G401 (cell line): ENCODE measurements at regions not wholly inside any gene's neighbourhood (a gene's known extent, or its start where the extent isn't known, plus 50 kb on each side); places are given as distances from the start of the nearest gene placed in this dataset.

ENCODE experiments used
- DNase-seq: peaks from one replicate; pipeline ENCODE4 v3.0.0-alpha.2; 2015; ENCODE audit warnings: low spot score
- in situ Hi-C: cut with HindIII; loops from 2 replicates; pipeline ENCODE4 v1.10.0; 2016; ENCODE audit warnings: low sequenced_read_pairs, mixed read lengths

GRCh38 chr12:102735104-102735503 lies 181.9 kb downstream of the PAH start:
- DNase-seq, result no peak
- in situ Hi-C loops, result no loop called here

- in situ Hi-C loops, result no loop called here
- DNase-seq, result no peak
These were observed 186.0 kb downstream of the PAH start for GRCh38 chr12:102730996-102731395.

- in situ Hi-C loops, result no loop called here
- DNase-seq, result no peak
These were observed 188.4 kb downstream of the PAH start for GRCh38 chr12:102728506-102729242.

- in situ Hi-C loops, result no loop called here
- no peak for DNase-seq
These were observed 190.4 kb downstream of the PAH start for GRCh38 chr12:102726686-102727085.

GRCh38 chr12:102722147-102722546 lies 194.9 kb downstream of the PAH start:
- no peak for DNase-seq
- in situ Hi-C loops, result no loop called here

- DNase-seq, result no peak
- in situ Hi-C loops, result no loop called here
These were observed 208.9 kb downstream of the PAH start for GRCh38 chr12:102708108-102708507.

GRCh38 chr12:102702447-102703114 lies 214.5 kb downstream of the PAH start:
- DNase-seq, result peak; percentile 17
- in situ Hi-C loops, result no loop called here

- in situ Hi-C loops, result no loop called here
- no peak for DNase-seq
These were observed 215.7 kb upstream of the IGF1 start for GRCh38 chr12:102696045-102696444.

GRCh38 chr12:102694903-102695302 lies 214.5 kb upstream of the IGF1 start:
- in situ Hi-C loops, result no loop called here
- DNase-seq, result no peak

- in situ Hi-C loops, result no loop called here
- no peak for DNase-seq
These were observed 211.6 kb upstream of the IGF1 start for GRCh38 chr12:102691773-102692555.

GRCh38 chr12:102690253-102690652 lies 209.9 kb upstream of the IGF1 start:
- in situ Hi-C loops, result no loop called here
- no peak for DNase-seq

GRCh38 chr12:102689701-102690100 lies 209.3 kb upstream of the IGF1 start:
- no peak for DNase-seq
- in situ Hi-C loops, result no loop called here

- in situ Hi-C loops, result no loop called here
- DNase-seq, result no peak
These were observed 207.2 kb upstream of the IGF1 start for GRCh38 chr12:102687523-102687922.

- DNase-seq, result no peak
- in situ Hi-C loops, result no loop called here
These were observed 205.5 kb upstream of the IGF1 start for GRCh38 chr12:102685841-102686240.

- in situ Hi-C loops, result no loop called here
- DNase-seq, result no peak
These were observed 204.8 kb upstream of the IGF1 start for GRCh38 chr12:102685172-102685571.

- no peak for DNase-seq
- in situ Hi-C loops, result no loop called here
These were observed 202.3 kb upstream of the IGF1 start for GRCh38 chr12:102682366-102683289.

GRCh38 chr12:102681747-102682146 lies 201.4 kb upstream of the IGF1 start:
- in situ Hi-C loops, result no loop called here
- no peak for DNase-seq

GRCh38 chr12:102681309-102681708 lies 200.9 kb upstream of the IGF1 start:
- no peak for DNase-seq
- in situ Hi-C loops, result no loop called here

- DNase-seq, result no peak
- in situ Hi-C loops, result no loop called here
These were observed 199.9 kb upstream of the IGF1 start for GRCh38 chr12:102680304-102680703.
